GM21619 (cell line): ENCODE measurements at regions not wholly inside any gene's neighbourhood (a gene's known extent, or its start where the extent isn't known, plus 50 kb on each side); places are given as distances from the start of the nearest gene placed in this dataset.
"Not testable (repeated sequence)": the region's sequence is repeated elsewhere in the genome, so short reads cannot be mapped to it uniquely, and the experiment has no call there.

Experiments
- ATAC-seq: cut with Tn5 transposase; IDR thresholded peaks from one replicate; pipeline ENCODE4 v1.9.1; 2021; ENCODE audit not compliant: unreplicated experiment

DNA sequence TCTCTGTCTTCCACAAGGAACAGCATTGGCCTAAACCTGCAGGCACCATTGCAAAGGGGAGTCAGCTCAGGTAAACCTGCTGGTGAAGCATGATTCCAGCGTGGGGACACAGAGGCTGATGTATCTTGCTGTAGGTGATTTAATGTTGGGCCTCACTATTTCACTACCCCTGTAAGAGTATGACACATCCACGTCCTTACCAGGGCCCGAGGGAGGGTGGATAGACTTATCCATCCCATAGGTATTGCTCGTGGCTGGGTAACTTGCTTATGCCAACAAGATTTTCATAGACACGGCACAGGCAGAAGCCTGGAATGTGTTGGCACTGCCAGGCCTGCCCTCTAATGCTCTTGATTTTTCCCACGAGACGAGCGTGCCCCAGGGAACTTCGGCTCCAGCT lies 107.4 kb upstream of the SULF2 start:
- ATAC-seq = not testable (repeated sequence)

DNA sequence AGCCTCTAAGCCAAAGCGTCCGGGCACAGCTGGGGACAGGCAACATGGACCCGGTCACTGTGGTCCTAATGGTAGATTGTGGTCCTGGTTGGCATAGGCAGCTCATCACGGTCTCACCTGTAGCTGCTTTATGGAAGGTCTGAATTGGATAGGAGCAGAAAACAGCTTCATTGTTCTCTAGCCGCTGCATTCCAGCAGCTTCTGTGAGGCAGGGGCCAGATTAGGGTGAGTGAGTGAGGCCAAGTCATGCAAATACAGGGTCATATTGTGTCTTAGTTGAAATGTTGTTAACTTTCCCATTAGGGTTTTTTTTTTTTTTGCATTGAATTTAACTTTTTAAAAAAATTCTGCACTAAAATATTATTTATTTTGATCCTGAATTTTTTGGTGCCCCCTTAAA lies 105.4 kb upstream of the SULF2 start:
- ATAC-seq = not testable (repeated sequence)

DNA sequence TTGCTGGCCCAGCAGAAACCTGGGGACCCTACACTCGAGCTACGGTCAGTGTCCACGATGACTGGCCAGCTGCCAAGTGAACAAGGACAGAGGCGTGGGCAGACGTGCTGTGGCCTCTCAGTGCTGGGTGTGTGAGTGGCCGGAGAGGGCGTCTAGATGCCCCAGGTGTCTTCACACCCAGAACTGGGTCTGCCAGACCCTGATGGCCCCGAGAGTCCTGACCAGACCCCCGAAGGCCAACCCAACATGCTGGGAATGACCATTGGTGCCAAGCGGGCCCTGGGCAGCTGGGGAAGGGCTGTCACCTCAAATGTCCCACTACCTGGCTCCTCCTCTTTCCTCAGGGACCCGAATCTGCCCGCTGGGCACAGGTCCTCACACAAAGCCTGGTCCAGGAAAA lies 104.5 kb upstream of the SULF2 start:
- ATAC-seq = not testable (repeated sequence)

DNA sequence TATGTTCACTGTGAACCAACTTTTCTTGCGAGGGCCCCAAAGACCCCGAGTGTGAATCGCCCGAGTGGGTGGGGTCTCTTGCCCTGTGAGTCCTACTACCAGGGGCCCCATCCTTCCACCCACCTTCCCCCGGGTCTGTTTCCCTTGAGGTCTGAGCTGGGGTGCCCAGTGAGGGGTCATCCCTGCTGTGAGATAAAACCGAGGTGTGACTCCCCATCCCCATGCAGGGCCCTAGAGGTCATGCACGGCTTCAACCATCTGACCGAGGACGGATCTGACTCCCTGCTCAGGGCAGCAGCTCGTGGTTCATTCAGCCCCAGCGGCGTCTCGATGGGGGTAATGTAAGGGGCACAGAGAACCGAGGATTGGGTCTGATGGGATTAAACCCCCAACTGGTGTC lies 103.1 kb upstream of the SULF2 start:
- ATAC-seq = no peak

DNA sequence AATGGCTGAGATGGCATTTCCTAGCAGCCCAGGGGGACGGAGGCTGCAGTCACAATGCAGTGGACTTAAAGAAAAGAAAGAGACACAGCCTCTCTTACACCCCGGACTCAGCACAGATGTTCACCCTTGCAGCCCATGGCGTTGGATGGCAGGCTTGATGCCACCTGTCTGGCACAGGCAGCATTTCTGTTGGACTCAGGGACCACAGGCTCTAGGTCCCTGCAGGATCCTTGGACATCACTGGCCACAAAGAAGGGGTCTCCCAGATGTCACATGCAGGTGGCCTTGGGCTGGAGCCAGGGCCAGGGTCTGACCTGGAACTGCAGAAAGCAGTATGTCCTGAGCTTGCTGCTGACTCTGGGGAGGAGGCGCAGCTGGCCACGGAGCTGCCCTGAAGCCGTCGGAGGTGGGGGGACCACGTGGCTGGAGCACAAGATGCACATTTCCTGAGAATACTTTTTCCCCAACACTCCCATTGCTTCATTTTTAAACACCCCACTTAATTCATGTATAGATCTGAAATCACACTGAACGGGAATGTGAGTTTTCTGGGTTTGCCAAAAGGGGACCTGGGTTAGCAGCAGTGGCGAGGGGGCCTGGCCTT lies 102.3 kb upstream of the SULF2 start:
- ATAC-seq = no peak

DNA sequence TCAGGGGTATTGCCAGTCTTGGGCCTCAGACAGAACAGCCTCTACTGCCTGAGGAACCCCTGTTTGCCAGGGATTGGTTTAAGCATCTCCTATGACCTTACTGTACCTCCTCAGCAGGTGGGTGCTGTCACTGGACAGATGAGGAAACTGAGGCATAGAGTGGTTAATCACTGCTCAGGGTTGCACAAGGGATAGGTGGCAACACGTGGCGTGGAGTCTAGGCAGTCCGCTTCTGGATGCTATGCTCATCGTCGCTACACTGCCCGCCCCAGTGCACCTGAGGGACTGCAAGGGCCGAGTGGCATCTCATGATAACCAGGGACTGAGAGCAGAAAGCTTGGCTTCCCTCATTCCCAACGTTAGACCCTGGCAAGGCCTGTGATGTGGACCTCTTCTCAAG lies 101.8 kb upstream of the SULF2 start:
- ATAC-seq = no peak

DNA sequence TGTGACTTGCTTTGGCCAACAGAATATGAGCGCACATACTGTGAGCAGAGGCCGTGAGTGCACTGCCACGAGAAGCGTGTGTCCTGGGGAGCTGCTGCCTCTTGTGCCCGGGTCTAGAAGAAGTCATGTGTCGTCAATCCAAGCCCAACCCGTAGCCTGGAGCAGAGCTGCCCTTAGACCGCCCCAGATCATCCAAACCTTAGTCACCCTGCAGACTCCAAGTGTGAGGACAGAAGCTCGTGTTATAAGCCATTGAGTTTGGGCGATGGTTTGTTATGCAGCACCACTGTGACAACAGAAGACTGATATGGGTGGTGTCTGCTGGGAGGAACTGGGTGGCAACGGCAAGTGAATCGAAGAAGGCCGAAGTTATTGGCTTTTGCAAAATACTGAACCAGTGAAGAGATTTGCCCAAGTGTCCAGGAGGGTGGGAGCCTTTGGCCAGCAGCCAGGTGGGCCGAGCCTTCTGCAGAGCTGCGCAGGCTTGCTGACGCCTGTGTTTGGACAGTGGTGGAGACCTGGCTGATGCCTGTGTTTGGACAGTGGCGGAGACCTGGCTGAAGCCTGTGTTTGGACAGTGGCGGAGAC lies 101.3 kb upstream of the SULF2 start:
- ATAC-seq = no peak

DNA sequence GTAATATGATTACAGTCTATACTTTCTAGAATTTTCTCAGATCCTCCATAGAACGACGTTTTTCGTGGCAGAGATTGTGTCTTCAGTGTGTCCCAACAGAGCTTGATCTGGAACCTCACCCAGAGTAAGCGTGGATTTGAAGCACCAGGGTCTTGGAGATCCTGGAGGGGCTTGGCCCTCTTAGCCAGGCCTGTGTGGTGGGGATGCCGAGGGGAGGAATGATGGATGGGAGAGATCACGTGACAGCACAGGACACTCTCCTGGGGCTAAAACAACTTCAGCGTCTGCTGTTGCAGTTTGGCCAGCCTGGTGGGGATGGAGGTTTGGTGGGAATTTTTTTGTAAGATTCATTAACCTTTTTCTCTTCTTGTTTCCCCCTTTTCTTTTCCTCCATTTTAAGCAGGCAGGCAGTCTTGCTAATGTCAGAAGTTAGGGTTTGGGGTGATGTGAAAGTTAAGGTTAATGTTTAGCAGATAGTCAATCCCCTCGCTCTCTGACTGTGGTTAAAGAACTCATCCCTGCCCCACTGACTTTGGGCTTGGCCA lies 100.7 kb upstream of the SULF2 start:
- no peak for ATAC-seq

DNA sequence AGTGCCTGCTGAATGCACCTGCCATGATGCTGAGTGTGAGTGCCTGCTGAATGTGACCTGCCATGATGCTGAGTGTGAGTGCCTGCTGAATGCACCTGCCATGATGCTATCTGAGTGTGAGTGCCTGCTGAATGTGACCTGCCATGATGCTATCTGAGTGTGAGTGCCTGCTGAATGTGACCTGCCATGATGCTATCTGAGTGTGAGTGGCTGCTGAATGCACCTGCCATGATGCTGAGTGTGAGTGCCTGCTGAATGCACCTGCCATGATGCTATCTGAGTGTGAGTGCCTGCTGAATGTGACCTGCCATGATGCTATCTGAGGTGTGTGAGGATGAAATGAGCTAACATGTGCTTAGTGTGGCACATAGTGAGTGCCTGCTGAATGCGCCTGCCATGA lies 98.7 kb upstream of the SULF2 start:
- ATAC-seq = not testable (repeated sequence)

DNA sequence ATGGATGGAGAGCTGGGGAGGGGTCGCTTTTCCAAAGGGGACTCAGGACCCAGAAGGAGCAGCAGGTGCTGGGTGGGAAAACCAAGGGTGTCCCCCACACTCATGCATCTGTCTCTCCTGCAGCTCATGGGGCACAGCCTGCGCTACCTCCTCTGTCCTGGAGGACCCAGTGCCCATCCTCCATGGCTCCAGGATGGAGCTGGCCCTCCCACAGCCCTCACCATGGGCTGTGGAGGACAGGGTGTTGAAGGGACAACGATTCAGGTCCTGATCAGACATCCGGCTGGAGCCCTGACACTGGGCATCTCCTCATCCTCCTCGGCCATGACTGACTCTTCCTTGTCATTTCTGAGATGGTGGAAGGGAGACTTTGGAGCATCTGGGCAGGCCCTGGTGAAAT lies 97.9 kb upstream of the SULF2 start:
- ATAC-seq = no peak

DNA sequence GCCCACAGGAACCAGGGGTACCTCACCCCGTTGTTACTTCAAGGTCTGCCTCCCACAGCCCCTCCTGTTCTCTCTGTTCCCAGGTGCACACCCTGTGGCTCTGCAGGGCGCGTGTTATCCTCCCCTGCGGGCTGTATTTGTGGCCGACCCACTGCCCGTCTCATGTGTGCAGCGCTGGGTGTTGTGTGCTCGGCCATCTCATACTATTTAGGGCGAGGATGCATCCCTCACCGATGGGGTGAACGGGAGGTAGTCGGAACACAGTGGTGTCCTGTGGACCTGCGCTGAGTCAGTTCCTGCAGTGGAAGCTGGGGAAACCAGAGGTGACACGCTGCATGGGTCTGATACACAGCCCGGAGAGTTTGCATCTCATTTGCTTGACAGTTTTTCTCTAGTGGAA lies 94.5 kb upstream of the SULF2 start:
- no peak for ATAC-seq

DNA sequence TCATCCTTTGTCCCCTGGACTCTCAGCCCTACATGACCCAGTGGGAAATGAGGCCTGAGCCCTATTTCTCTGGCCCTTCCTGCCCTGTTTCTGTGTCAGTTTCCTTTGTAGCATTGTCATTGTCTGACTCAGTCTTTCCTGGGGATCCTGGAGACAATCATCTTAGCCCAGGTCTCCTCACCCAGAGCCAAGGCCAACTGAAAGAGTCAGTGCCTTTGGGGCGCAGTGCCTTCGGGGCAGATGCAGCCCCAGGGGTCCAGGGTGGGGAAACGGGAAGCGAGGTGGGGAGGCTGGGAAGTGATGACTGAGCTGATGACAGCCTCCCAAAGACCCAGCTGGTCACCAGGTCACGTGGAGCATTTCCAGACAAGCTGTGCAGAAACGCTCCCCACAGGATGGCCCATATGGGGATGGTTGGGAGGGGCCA lies 93.3 kb upstream of the SULF2 start:
- no peak for ATAC-seq

DNA sequence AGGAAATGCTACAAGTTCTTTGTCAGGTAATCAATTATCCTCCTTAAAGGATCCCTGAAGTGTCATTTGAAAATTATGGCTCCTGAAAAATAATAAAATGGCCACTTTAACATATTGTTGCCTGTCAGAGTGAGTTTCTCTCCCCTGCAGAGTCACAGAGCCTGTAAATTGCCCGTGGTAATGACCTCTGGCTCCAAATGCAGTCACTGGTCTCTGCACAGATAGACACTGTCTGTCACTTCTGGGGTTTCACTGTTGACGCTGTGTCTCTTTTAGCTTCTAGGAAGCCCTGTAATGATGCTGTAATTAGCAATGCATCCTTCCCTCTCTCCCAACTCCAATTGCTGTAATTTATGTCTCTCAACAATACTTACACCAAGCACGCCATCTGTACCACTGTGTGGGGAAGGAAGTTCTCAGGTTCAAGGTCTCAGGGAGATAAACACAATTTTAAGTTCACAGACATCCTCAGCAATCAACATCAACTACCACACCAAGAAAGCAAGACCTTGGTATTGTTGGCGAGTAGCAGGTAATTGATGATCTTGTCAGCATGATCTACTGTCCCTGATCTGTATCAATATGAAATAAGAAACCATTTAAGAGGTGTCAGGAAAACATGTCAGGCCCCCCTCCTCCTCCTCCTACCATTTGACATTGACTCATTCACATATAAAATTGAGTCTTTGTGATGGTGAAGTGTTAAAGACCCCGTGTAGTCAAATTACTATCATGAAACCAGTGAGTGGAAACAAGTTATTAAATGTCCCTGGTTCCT lies 91.2 kb upstream of the SULF2 start:
- ATAC-seq = no peak

DNA sequence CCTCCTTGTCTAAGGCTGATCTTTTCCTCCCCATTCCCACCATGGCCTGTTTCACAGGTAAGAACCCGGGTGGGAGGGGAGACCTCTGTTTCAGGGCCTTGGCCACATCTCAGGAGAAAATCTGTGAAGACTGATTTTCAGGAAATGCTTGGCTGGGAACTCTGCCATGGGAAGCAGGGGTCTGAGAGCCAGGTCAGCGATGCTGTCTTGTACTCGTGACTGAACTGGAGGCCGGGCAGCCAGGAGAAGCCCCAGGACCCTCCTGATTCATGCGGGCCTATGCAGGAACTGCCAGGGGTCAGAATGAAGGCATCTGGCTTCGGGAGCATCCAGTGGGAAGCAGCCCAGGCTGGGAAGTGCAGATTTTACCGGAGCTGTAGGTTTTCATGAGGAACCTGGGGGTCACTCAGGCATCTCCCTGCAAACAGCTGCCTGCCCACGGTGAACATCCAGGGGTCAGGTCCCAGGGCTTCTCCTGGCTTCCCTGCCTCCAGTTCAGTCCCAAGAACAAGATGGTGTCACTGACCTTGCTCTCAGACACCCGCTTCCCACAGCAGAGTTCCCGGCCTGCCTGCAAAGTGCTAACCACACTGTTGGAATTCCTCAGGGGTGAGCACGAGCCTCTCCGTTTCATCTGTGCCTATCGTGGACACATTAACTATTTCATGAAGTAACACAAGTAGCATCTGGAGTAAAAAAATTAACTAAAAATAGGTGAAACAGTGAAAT lies 90.2 kb upstream of the SULF2 start:
- ATAC-seq = no peak

DNA sequence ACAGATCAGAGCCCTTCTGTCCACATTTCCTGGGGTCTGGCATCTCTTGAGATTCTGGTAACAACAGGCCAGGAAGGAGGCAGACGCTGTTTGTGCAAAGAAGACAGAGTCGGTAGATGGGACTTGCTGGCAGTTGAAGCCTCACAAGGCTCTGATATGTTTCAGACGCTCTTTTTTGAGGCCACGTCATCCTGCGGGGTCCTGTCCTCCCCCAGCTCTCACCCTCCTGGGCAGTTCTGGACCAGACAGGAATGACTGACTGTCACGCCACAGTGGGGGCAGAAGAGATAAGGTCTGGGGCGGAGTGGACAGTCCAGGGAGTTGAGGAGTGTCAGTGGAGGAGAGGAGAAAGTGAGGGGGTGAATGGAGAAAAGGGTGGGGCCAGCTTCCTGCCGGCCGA lies 87.1 kb upstream of the SULF2 start:
- no peak for ATAC-seq

DNA sequence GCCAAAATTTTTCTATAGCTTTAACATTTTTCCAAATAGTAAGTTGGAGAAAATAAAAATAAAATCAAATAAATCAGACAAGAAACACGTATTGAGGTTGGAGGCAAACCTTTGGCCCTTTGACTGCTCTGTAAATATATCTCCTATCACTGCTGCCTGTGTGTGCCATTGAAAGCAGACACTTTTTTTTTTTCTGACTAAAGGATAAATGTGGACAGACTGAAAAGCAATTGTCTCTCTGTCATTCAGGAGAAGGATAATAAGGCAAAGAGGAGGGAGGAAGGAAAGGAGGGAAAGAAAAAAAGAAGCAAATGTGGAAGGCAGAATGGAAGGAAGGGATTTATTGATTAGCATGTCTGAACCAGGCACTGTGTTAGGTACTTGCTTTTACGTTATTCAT lies 85.2 kb upstream of the SULF2 start:
- no peak for ATAC-seq

DNA sequence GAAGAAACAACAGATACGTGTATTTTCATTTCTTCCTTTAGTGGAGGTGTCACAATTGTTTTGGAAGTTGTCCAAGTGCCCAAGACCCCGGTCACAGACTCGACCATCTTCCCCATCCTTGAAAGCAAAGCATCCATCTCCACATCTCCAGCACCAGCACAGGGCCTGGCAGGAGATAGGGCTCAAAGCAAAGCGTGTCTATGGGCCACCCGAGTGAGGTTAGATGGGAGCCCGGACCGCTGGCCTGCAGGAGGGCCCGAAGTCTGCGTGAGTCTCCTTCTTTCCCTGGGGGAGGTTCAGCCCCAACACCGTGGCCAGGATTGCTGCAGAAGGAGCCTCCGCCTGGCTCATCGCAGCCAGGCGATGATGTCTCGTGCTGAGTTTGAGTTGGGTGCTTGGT lies 83.5 kb upstream of the SULF2 start:
- ATAC-seq = no peak

DNA sequence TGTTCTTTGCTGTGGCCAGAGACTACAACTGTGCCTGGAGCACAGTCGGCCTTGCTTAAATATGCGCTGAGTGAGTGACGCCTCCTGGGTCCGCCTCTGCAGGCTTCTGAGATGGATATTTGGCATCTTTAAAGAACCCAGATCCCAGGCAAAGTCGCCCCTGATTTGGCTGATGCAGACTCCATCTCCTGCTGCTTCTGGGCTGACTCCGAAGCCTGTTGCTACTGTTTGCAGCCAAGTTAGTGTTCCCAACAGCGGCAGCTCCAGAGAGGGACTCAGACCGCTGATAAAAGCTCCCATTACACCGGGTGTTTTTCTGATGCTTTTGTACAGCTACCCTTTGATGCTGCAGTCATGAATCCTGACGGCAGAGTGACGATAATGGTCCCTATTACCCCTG lies 83.0 kb upstream of the SULF2 start:
- ATAC-seq = no peak

DNA sequence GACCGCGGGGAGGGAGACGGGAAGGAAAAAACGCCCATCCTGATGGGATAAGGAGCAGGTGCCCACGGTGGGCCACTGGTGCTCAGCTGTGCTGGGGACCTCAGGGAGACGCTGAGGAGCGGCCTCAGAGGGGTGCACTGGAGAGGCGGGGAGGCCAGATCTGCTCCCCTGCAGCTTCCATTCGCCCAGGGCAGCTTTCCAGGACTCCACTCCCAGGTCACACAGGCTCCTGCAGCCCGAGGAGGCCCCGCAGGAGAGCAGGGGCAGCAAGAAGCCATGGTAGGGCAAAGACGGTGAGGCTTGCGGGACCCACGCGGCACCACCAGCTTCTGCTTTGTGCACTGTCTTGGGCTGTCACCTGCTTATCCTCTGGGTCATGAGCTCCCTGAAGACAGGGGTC lies 82.5 kb upstream of the SULF2 start:
- no peak for ATAC-seq

DNA sequence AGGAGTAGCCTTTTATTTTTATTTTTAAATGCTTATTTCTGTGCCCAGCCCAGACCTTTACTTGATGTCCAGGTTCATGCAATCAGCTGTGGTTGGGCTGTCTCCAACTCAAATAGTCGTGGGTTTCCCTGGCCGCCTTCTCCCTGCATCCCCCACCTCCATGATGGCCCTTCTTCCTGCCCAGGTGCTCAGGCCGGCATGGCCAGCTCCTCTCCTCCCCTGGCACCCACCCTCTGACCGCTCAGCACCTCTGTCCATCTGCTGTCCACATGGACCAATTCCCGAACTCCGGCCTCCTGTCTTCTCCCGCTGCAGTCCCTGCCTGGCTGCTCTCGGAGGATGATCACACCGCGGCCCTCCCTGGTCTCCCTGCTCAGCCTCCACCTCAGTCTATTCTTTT lies 81.2 kb upstream of the SULF2 start:
- no peak for ATAC-seq

DNA sequence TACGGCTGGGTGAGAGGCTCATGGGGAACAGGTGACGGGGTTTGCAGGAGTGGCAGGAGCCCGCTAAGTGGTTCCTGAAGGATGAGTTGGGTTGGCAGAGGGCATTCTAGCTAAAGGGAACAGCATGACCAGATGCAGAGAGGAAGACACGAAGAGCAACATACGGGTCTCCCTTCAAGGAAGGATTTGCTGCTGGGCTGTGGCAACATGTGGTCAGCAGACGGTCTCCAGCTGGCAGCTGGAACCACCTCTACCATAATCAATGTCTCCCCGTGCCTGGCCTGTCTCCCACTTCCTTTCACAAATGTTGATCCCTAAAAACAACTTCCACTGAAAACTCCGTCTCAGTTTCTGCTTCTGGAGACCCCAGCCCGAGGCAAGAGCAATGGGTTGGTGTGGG lies 80.6 kb upstream of the SULF2 start:
- no peak for ATAC-seq

DNA sequence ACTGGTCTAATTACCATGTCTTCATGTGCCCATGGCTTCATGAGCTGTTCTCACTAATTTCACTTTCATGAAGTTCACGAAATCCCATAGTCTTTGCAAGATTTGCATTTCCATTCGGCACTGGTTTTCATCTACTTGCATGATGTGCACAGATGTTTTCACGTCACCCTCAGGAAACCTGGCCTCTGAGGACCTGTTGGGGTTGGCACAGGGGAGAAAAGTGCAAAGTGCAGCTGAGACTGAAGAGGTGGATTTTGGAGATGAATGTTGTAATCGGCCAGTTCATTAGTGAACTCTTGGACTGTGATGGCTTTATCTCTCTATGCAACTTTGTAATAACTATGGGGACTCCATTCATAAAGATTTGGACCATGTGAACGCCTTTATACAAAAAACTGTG lies 80.2 kb upstream of the SULF2 start:
- ATAC-seq = no peak
